ENCODE measurements at regions not wholly inside any gene's neighbourhood (a gene's known extent, or its start where the extent isn't known, plus 50 kb on each side); places are given as distances from the start of the nearest gene placed in this dataset.

- TF ChIP-seq CTCF (IDR thresholded peaks at IDR 0.05; ENCODE audit: low read depth, low read length) (no peak), EZH2phosphoT487 (IDR thresholded peaks at IDR 0.05; ENCODE audit: low read depth) (no peak)
These were observed 368.0 kb upstream of the DLGAP1 start for GRCh38 chr18:4823091-4823490.
